RPMI8226 (cell line): ENCODE measurements at regions not wholly inside any gene's neighbourhood (a gene's known extent, or its start where the extent isn't known, plus 50 kb on each side); places are given as distances from the start of the nearest gene placed in this dataset.
"Not testable (repeated sequence)": the region's sequence is repeated elsewhere in the genome, so short reads cannot be mapped to it uniquely, and the experiment has no call there.

Experiments
- DNase-seq: peaks from one replicate; pipeline ENCODE4 v3.0.0-alpha.2; 2015

DNA sequence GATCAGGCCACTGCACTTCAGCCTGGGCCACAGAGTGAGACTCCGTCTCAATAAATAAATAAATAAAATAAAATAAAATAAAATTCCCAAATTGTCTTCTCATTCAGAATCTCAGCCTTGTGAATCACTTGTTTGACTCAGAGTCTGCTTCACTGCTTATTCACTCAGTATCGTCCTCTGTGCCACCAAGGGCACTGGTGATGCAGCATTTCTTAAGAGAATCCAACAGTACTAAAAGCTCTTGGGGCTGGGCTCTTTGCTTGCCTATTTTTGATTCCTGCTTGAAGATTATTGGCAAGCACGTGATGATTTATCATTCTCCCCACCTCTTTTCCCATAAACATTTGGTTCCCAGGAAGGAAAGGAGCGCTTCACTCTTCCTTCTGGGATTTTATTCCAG is 54.8 kb upstream of the HMGB1 start:
- no peak for DNase-seq

DNA sequence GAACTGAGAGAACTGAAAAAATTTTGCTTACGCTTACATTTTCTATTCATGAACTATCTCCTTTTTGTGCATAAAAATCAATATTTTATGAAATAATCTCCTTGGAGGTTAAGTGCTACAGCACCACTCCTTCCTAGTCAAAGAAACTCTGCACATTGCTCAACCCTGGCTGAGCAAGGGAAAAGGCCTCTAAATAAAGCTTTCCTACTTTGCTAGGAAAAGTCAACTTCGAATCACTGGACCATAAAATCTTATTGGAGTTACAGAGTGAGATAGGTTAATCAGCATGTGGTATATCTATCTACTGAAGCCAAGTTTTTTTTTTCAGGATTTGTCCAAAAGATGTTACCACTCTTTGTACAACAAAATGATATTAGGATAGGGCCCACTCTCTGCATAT is 57.5 kb upstream of the HMGB1 start:
- no peak for DNase-seq

DNA sequence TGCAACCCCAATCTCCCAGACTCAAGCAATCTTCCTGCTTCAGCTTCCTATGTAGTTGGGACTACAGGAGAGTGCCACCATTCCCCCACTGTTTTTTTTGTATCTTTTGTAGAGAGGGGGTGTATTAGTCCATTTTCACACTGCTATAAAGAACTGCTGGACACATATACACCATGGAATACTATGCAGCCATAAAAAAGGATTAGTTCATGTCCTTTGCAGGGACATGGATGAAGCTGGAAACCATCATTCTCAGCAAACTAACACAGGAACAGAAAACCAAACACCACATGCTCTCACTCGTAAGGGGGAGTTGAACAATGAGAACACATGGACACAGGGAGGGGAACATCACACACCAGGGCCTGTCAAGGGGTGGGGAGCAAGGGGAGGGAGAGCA is 58.1 kb upstream of the HMGB1 start:
- not testable (repeated sequence) for DNase-seq

DNA sequence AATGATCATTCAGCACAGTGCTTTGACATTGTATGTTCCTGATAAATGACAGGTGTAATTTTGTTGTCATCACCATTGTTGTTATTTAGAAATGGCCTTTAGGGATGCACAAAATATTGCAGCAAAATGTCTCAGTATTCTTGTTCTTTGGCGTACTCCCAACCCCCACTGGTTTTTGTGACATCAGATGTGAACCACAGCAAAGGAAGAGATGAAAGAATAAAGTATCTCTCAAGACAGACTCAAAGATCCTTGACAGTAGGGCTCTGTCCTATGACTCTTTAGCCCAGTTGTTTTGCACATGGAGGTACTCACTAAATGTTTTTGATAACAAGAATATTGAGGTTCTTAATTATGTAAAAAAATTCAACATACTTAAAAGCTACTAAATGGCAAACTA is 59.5 kb upstream of the HMGB1 start:
- not testable (repeated sequence) for DNase-seq

DNA sequence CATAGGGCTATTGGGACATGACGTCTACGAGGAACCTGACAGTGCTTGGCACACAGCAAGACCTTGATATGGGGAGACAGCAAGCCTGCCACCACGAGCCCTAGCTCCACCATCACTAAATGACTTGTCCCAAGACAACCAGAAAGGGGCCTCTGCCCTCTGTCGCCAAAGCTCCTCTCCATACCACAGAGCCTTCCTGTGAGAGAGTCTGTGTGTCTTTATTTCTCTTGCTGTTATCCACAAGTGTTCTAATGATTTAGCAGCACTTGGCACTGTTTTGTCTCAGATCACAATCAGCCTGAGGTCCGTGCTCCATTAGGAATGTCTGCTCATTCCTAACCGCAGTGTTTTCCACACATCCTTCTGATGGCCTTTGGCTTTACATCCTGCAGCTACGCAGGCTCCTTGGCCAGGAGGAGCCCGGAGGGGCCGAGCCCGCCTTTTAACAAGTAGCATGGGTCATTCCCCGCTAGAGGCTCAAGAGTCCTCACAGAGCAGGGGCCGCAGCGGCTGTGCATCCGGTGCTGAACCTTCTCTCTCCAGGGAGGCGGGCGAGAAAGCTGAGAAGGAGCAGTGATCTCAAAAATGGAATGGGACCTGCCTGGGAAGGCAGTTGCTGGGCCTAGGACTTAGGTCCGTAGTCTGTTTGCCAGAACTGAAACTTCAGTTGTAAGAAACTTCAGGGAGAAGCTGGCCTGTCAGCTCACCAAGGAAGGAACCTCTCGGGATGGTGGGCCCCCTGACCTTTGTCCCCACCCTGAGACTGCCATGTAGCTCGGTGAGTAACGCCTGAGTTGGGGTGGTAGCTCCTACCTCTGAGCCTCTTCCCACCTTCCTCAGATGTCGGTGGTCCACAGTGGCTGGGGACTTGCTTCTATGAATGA is 61.1 kb upstream of the HMGB1 start:
- DNase-seq, result no peak

DNA sequence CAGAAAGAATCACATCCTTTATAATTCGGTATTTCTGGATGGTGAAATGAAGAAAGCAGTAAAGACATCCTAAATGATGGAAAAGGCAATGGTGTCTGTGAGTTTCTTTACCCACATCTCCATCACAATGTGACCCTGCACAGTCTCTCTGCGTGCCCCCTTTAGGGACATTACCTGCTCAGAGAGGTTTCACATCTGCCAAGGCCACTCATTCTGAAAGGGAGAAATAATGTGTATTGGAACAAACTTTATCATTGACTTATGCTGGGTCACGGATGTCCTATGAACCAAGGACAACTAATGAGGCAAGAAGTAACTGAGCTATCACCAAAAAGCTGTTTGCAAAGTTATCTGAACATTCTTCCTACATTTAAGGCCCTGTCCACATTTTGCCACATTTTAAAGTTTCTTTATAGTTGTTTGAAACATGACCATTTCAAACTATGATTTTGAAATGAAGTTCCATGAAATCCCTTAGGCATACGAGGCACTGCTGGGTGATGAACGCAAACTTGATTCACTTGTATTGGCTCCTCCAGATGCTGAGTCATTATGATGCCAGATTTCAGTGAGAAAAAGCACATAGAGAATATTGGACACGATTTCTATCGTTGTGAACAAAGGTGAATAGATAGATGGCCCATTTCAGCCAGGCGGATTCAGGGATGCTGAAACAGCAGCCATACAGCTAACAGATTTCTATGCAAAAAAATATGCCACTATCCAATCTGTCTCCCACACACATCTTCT is 63.5 kb upstream of the HMGB1 start:
- DNase-seq, result no peak

DNA sequence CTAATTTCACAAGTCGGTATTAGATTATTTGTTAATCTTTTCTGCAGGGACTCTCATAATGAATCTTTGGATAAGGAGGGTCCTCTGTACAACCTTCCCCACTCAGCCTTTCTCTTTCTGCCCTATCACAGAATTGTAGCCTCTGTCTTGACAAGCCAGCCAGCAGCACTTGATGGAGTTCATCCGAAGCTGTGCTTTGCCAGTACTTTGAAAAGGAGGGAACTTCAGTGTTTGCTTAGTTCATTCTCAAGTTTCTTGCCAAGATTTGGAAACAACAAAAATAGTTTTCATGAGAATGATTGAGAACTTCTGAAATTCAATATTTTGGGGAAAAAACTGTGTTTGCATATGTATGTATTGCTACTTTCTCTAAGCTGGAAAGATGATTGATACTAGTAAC is 69.3 kb upstream of the HMGB1 start:
- no peak for DNase-seq

DNA sequence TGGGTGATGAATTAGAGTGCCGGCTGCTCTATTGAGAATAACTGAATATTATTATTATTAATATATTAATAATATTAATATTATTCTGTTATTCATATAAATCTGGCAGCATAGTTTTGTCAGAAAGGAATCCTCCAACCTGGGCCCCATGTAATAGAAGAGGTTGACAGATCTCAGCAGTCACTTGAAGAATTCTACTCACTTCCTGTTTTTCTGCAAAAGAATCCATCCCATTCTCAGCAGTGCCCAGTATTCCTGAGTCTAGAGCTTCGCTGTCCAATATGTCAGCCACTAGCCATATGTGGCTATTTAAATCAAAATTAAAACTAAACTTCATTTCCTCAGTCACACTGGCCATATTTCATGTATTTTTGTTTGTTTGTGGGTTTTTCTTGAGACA is 72.4 kb upstream of the USPL1 start:
- DNase-seq, result no peak

DNA sequence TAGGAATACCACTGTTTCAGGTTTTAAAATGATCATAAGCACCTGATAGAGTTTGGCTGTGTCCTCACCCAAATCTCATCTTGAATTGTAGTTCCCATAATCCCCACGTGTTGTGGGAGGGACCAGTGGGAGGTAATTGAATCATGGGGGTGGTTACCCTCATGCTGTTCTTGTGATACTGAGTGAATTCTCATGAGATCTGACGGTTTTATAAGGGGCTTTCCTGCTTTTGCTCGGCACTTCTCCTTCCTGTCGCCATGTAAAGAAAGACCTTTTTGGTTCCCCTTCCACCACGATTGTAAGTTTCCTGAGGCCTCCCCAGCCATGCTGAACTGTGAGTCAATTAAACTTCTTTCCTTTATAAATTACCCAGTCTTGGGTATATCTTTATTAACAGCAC is 69.7 kb upstream of the USPL1 start:
- not testable (repeated sequence) for DNase-seq

DNA sequence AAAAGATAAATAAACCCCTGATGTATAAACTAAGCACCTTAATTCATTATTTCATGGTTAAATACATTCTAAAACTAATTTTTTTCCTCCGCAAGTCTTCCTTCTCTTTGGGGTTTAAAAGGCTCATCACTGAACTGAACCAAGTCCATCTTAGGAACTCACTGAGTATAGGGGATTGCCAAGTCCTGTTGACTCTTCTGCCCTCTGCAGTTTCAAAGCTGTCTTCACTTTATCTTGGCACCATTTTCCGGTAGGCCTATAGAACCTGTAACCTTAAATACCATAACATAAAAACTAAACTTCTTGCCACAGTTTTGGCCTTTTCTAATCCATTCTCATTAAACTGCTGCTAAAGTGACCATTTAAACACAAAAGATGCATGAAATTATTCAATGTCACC is 66.5 kb upstream of the USPL1 start:
- peak; percentile 24 for DNase-seq

DNA sequence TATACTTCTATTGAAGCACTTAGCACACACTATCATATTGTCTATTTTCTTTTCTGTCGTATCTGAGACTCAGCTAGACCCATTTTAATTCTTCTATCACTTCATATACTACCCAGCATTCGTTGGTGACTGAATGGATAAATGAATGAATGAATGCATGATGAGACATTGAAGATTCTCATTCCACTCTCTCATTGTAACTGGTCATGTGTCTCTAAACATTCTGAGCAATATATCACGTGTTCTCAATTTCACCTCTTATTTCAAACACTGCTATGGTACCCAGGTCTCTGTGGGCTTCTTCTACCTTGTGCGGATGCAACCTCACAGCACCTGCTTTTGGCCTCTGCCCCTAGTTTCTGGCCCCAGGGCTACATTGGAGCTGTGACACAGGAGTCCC is 65.2 kb upstream of the USPL1 start:
- DNase-seq, result no peak

DNA sequence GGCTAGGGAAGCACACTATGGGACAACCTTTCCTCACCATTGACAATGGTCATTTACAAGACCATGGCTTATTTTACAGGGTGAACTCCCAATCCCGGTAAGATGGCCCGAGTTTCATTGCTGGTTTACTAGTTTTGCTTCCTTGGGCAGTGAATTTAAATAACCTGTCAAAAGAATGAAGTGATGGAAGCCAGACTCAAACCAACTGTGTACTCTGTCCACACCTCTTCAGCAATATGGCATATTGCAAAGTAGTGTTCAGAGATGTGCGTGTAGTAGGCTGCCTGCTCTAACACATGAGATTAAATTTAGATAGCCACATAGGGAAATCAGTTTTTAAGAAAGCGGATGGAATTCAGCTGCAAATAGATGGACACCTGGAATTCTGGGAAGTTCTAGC is 58.4 kb upstream of the USPL1 start:
- no peak for DNase-seq

DNA sequence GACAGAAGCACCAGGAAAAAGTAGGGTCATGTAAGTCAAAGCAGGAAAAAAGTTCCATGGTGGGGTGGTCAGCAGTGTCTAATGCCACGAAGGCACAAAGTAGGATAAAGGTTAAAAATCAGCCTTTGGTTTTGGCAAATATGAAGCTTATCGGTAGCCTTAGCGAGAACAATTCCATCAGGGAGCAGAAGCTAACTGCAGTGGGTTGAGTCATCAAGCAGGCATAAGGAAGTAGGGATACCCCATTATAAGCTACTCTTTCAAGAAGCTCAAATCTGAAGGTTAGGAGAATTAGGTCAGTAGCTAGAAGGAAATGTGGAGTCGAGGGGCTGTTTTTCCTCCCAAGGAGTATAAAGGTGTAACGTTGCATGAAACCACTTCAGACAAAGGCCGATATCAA is 57.5 kb upstream of the USPL1 start:
- DNase-seq, result no peak

DNA sequence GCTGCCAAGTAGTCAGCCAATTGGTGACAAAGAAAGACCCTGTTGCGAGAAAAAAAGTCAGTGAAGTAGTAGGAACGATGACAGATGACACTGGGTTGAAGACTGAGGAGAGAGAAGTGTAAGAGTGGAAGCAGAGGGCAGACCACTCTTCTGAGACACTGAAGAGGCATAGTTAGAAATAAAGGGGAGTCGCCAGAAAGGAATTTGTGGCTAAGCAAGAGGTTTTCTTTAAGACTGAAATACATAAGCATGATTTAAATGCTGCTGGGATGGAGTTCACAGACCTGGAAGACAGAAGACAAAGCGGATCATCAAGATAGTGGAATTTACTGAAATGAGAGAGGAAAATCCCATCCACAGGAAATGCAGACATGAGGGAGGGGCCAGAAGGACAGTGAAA is 56.2 kb upstream of the USPL1 start:
- DNase-seq, result no peak

DNA sequence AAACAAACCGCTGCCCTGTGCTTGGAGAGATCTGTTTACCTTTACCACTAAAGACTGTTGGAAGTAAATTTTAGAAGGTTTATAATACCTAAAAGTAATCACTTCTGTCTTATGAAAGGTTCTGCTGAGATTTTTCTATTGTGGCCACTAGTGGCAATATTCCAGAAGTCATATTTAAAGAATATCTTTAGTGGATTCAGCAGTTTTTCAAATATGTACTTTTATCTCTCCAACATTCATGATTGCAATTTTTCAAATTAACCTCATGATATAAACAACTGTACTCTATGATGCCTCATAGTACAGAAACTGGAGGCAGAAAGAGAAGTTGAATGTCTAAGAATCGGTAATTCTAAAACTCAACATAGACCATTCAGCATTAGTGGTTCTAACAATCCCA is 53.2 kb upstream of the USPL1 start:
- no peak for DNase-seq

DNA sequence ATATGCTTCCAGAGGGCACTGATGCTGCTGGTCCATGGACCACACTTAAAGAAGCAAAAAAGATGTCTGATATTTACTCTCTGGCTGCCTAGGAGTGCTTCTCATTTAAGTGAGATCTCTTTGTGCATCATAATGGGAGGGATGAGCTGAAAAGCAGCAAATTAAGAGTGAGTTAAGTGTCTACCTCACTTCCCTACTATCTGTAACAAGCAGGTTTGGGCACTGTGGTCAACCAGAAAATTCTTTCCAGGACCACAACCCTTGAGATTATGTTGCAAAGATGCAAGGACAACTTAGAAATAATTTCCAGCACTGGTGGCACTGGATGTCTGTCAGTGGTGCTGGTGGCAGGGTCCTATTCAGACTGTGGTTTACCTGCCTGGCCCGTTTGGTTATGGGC is 52.1 kb upstream of the USPL1 start:
- DNase-seq, result no peak

DNA sequence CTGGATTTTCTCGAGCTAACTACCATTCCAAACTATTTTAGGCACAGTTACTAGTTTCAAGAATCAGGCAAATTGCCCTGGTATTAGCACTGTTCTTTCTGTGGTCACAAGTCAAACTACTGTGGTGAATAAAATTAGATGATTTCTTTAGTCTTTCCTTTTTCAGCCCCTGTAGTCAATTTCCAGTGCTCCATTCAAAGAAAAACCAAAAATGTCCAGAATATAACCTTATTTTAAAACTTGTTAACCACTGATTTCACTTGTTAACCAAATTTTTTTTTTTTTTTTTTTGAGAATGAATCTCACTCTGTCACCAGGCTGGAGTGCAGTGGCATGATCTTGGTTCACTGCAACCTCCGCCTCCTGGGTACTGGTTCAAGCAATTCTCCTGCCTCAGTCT is 50.6 kb upstream of the USPL1 start:
- DNase-seq, result no peak
